ENCODE measurements at regions not wholly inside any gene's neighbourhood (a gene's known extent, or its start where the extent isn't known, plus 50 kb on each side); places are given as distances from the start of the nearest gene placed in this dataset.

GRCh38 chr5:171668097-171668412 lies 117.6 kb upstream of the SMIM23 start:
- peak overlapping the region; percentile 58 to 84 for H3K27ac ChIP-seq

DNA sequence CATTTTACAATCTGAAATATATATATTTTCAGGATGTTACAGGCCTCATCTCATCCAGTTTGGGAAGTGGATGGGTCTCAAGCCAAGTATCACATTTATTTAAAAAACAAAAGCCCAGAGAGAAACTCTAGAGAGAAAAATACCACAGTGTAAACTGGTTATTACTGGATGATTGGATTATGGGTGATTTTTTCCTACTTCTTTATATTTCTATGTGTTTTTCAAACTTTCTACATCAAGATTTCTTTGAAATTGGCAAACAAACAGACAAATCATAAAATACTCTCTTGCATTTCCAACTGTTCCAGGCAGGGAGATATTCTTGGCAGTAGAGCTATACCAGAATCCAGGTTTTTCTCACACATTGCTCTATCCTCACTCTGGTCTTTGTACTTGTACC lies 116.0 kb upstream of the SMIM23 start:
- ATAC-seq (ENCODE audit: insufficient number of reproducible peaks, low FRiP score, low read depth) (no peak), DNase-seq (ENCODE audit: low spot score) (no peak)
- no peaks in the 10 kb centered on the region for H3K36me3 ChIP-seq
- H3K9me3 ChIP-seq, result no peaks in the 10 kb centered on the region
- no peak for TF ChIP-seq CTCF (IDR thresholded peaks at IDR 0.05)
- H3K4me1 ChIP-seq (ENCODE audit: control insufficient read depth in 1 of 2, low read depth in 2 of 2), result peaks cover 6 to 22% of the 10 kb centered on the region in 2 donors
- no peak overlapping the region for H3K27ac ChIP-seq
- H3K4me3 ChIP-seq, result no peak overlapping the region
- no peaks in the 10 kb centered on the region for H3K27me3 ChIP-seq (replicated peaks; ENCODE audit: insufficient read depth)

More at GRCh38 chr5:171668097-171668412, 117.6 kb upstream of the SMIM23 start:
- DNase-seq (ENCODE audit: low spot score) (no peak), ATAC-seq (ENCODE audit: insufficient number of reproducible peaks, low FRiP score, low read depth) (peak; percentile 34)
- no peak for TF ChIP-seq CTCF (IDR thresholded peaks at IDR 0.05)
- H3K4me1 ChIP-seq (ENCODE audit: control insufficient read depth in 1 of 2, low read depth in 2 of 2), result peaks cover 6 to 22% of the 10 kb centered on the region in 2 donors
- no peaks in the 10 kb centered on the region for H3K27me3 ChIP-seq (replicated peaks; ENCODE audit: insufficient read depth)
- no peaks in the 10 kb centered on the region for H3K36me3 ChIP-seq
- no peaks in the 10 kb centered on the region for H3K9me3 ChIP-seq
- peak overlapping the region; percentile 57 for H3K4me3 ChIP-seq

- no peaks in the 10 kb centered on the region for H3K36me3 ChIP-seq
- no peak overlapping the region for H3K4me3 ChIP-seq
- no peaks in the 10 kb centered on the region for H3K27me3 ChIP-seq (replicated peaks; ENCODE audit: insufficient read depth)
- ATAC-seq (ENCODE audit: insufficient number of reproducible peaks, low FRiP score, low read depth) (no peak), DNase-seq (ENCODE audit: low spot score) (no peak)
- TF ChIP-seq CTCF (IDR thresholded peaks at IDR 0.05), result no peak
- peaks cover under 1 to 16% of the 10 kb centered on the region in 2 donors for H3K4me1 ChIP-seq (ENCODE audit: control insufficient read depth in 1 of 2, low read depth in 2 of 2)
- no peaks in the 10 kb centered on the region for H3K9me3 ChIP-seq
- H3K27ac ChIP-seq, result no peak overlapping the region
Measured at GRCh38 chr5:171672556-171672955, 113.1 kb upstream of the SMIM23 start.

DNA sequence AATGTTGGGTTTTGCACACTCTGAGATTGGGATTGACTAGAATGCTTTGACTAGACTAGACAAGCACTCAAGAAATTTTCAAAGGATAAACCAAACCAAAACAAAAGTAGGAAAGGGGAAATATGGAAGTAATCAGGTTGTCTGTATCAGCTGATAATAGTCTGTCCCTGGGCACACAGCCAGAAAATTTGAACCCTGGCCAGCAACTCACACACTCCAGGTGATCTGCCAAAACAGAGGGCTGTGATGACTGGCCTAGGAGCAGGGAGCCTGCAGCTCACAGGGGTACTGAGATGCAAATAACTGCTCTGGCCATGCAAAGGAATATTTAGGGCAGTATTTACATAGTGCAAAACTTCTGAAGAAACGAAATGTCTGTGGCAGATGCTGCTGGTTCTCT lies 112.3 kb upstream of the SMIM23 start:
- no peaks in the 10 kb centered on the region for H3K36me3 ChIP-seq
- H3K4me3 ChIP-seq, result no peak overlapping the region
- no peak overlapping the region for H3K27ac ChIP-seq
- H3K9me3 ChIP-seq, result no peaks in the 10 kb centered on the region
- DNase-seq (ENCODE audit: low spot score) (no peak), ATAC-seq (ENCODE audit: insufficient number of reproducible peaks, low FRiP score, low read depth) (no peak)
- peaks cover 0 to 9% of the 10 kb centered on the region in 2 donors for H3K4me1 ChIP-seq (ENCODE audit: control insufficient read depth in 1 of 2, low read depth in 2 of 2)
- no peak for TF ChIP-seq CTCF (IDR thresholded peaks at IDR 0.05)
- no peaks in the 10 kb centered on the region for H3K27me3 ChIP-seq (replicated peaks; ENCODE audit: insufficient read depth)

- Histone ChIP-seq H3K27ac (no peak overlapping the region), H3K4me3 (no peak overlapping the region), H3K4me1 (ENCODE audit: control insufficient read depth in 1 of 2, low read depth in 2 of 2) (peaks cover 0 to 4% of the 10 kb centered on the region in 2 donors), H3K27me3 (replicated peaks; ENCODE audit: insufficient read depth) (no peaks in the 10 kb centered on the region), H3K36me3 (no peaks in the 10 kb centered on the region), H3K9me3 (no peaks in the 10 kb centered on the region)
- DNase-seq (ENCODE audit: low spot score), result no peak
- no peak for ATAC-seq (ENCODE audit: insufficient number of reproducible peaks, low FRiP score, low read depth)
- no peak for TF ChIP-seq CTCF (IDR thresholded peaks at IDR 0.05)
Measured at GRCh38 chr5:171673840-171674239, 111.8 kb upstream of the SMIM23 start.

Data from thoracic aorta (tissue), 2 donors.